HG03432 (cell line): ENCODE measurements at regions not wholly inside any gene's neighbourhood (a gene's known extent, or its start where the extent isn't known, plus 50 kb on each side); places are given as distances from the start of the nearest gene placed in this dataset.
A peak's percentile ranks its signal among the peaks of the same experiment; 100 is the strongest.

Source experiments
- ATAC-seq: cut with Tn5 transposase; IDR thresholded peaks from one replicate; pipeline ENCODE4 v1.9.1; 2021; ENCODE audit warnings: mild to moderate bottlenecking, moderate library complexity; ENCODE audit not compliant: unreplicated experiment

- ATAC-seq, result peak; percentile 60
These were observed 123.9 kb downstream of the MREG start for GRCh38 chr2:215889240-215889969.

- ATAC-seq, result peak; percentile 39
These were observed 124.7 kb downstream of the MREG start for GRCh38 chr2:215888680-215889079.

GRCh38 chr2:215887303-215887702 is 126.0 kb downstream of the MREG start:
- ATAC-seq, result no peak

GRCh38 chr2:215886022-215886421 is 127.3 kb downstream of the MREG start:
- ATAC-seq, result no peak

GRCh38 chr2:215885536-215885935 is 127.8 kb downstream of the MREG start:
- ATAC-seq, result no peak

- ATAC-seq, result no peak
These were observed 128.8 kb downstream of the MREG start for GRCh38 chr2:215884451-215885087.

- ATAC-seq, result peak; percentile 72
These were observed 129.6 kb downstream of the MREG start for GRCh38 chr2:215883799-215884198.

- no peak for ATAC-seq
These were observed 130.7 kb downstream of the MREG start for GRCh38 chr2:215882689-215883088.

- no peak for ATAC-seq
These were observed 131.8 kb downstream of the MREG start for GRCh38 chr2:215881582-215881981.

GRCh38 chr2:215880970-215881369 is 132.4 kb downstream of the MREG start:
- ATAC-seq, result peak; percentile 84

GRCh38 chr2:215879977-215880940 is 133.1 kb downstream of the MREG start:
- no peak for ATAC-seq

GRCh38 chr2:215879331-215879730 is 134.0 kb downstream of the MREG start:
- no peak for ATAC-seq

- no peak for ATAC-seq
These were observed 134.8 kb downstream of the MREG start for GRCh38 chr2:215878476-215879063.

- ATAC-seq, result no peak
These were observed 136.5 kb downstream of the MREG start for GRCh38 chr2:215876937-215877238.

- ATAC-seq, result no peak
These were observed 137.0 kb downstream of the MREG start for GRCh38 chr2:215876139-215876936.

- no peak for ATAC-seq
These were observed 138.9 kb downstream of the MREG start for GRCh38 chr2:215874418-215874817.

- no peak for ATAC-seq
These were observed 142.4 kb downstream of the MREG start for GRCh38 chr2:215870986-215871385.

GRCh38 chr2:215870088-215870490 is 143.3 kb downstream of the MREG start:
- no peak for ATAC-seq

GRCh38 chr2:215868846-215869543 is 144.4 kb downstream of the MREG start:
- ATAC-seq, result no peak

GRCh38 chr2:215866606-215867005 is 146.7 kb downstream of the MREG start:
- ATAC-seq, result no peak
